GM12801 (cell line): ENCODE measurements at regions not wholly inside any gene's neighbourhood (a gene's known extent, or its start where the extent isn't known, plus 50 kb on each side); places are given as distances from the start of the nearest gene placed in this dataset.

Experiments
- CTCF ChIP-seq: IDR thresholded peaks from one replicate; pipeline ENCODE4 v1.5.1; 2011; ENCODE audit warnings: control low read depth; ENCODE audit not compliant: insufficient read length; ENCODE audit errors: extremely low read depth

GRCh38 chr6:12479881-12480280 lies 189.7 kb downstream of the EDN1 start:
- no peak for TF ChIP-seq CTCF

GRCh38 chr6:12480379-12480778 lies 190.2 kb downstream of the EDN1 start:
- TF ChIP-seq CTCF, result no peak

- no peak for TF ChIP-seq CTCF
Measured at GRCh38 chr6:12481292-12481691, 191.1 kb downstream of the EDN1 start.

DNA sequence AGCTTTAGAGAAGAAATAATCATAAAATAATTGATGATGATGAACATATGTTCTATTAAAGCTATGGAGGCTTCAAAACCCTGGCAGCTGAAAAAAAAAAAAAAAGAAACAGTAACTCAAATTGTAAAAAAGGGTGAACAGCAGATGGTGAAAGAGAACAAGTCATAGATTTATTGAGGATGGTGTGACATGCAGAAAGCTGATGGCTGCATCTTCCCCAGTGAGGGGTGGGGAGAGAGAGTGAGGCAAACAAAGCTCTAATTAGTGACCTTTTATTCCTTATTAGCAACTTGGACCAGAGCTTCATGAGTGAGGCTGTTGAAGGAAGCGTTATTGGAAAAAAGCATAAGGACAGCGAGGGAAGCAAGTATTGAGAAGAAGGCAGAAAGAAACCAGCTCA lies 191.7 kb downstream of the EDN1 start:
- no peak for TF ChIP-seq CTCF

DNA sequence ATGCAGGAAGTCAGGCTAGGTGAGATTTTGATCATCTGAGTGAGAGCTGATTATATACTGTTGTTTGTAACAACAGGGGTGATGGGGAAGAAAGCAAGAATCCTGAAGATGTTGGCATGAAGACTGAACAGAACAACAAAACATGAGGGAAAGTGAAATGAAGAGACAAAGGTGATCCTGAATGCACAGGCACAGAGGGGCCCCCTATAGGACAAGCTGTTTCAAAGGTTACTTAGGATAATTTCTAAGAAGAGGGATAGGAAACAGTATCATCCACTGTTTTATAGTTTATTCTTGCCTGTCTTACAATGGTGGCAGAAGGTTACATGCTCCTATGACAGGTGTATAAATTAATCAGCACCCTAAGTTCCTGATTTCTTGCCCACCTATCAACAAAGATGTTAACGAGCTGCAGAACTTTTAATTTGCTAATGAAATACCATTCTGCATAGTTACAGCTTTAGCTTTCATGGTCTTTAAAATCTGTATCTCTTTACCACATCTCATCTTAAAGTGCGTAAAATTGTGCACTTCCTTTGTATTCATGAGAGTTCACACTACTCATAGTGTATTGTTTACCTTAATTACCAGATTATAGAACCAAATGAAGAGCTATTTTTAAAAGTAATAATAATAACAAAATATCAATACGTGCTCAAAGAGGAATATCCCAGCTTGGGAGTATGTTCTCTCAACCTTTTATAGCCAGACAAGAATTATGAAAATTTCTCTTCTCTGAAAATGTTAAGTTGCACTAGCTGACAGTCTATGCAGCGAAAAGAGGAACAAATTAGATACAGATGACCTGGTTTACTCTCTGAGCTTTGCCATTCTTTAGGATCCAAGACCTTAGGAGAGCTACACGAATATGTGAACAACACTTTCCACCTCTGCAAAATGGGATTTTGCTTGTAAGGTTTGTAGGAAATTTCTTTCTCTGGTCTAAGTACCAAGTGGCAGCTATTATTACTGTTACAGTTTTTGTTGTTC lies 192.5 kb downstream of the EDN1 start:
- no peak for TF ChIP-seq CTCF

GRCh38 chr6:12483712-12484111 lies 193.6 kb downstream of the EDN1 start:
- TF ChIP-seq CTCF, result no peak

- no peak for TF ChIP-seq CTCF
Measured at GRCh38 chr6:12484519-12484918, 194.4 kb downstream of the EDN1 start.
